ENCODE measurements at regions not wholly inside any gene's neighbourhood (a gene's known extent, or its start where the extent isn't known, plus 50 kb on each side); places are given as distances from the start of the nearest gene placed in this dataset.

DNA sequence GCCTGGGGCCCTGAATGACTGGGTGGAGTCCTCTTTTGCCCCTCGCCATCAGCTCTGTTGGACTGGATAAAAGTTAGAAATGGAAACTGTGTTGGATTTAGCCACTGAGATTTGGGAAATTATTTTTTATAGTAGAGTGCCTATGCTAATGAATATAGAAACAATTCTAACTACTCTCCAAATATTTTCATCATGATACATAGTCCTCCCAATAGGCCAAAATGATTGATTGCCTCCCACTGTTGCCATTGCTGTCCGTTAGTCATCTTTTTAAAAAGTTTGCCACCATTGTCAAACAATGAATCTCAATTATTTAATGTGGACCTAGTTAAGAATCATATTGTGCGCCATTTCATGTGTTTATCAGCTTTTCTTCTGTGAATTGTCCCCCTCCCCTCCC lies 417.0 kb downstream of the GALR1 start:
- TF ChIP-seq ZNF274 (IDR thresholded peaks at IDR 0.05; ENCODE audit: low read depth, low read length) (no peak), SUZ12 (IDR thresholded peaks at IDR 0.05; ENCODE audit: extremely low read depth, insufficient read depth, insufficient read length) (no peak)
